ENCODE measurements at regions not wholly inside any gene's neighbourhood (a gene's known extent, or its start where the extent isn't known, plus 50 kb on each side); places are given as distances from the start of the nearest gene placed in this dataset.

DNA sequence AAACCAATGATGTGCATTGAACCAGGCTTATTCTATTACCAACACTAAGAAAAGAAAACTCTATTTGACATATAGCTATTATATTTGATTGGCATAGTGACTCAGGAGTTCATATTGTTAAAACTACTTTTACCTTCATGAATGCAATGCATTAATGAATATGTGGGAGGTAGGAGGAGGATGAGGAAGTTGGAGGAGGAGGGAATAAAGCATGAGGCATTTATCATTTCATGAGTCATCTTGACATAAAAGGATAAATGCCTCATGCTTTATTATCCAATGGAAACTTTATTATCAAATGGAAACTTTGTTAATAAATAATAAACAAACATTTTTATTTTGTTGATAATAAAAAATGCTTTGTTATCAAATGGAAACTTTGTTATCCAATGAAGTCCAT is 116.5 kb downstream of the SPRY2 start:
- no peak for TF ChIP-seq KAT2A (conservative IDR thresholded peaks at IDR 0.05; ENCODE audit: control insufficient read depth, low read depth, low read length)
- TF ChIP-seq, protein P1, sequence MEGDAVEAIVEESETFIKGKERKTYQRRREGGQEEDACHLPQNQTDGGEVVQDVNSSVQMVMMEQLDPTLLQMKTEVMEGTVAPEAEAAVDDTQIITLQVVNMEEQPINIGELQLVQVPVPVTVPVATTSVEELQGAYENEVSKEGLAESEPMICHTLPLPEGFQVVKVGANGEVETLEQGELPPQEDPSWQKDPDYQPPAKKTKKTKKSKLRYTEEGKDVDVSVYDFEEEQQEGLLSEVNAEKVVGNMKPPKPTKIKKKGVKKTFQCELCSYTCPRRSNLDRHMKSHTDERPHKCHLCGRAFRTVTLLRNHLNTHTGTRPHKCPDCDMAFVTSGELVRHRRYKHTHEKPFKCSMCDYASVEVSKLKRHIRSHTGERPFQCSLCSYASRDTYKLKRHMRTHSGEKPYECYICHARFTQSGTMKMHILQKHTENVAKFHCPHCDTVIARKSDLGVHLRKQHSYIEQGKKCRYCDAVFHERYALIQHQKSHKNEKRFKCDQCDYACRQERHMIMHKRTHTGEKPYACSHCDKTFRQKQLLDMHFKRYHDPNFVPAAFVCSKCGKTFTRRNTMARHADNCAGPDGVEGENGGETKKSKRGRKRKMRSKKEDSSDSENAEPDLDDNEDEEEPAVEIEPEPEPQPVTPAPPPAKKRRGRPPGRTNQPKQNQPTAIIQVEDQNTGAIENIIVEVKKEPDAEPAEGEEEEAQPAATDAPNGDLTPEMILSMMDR (IDR thresholded peaks at IDR 0.05 in 2 of 3, conservative IDR thresholded peaks at IDR 0.05 in 1 of 3; ENCODE audit: control insufficient read depth in 2 of 3, extremely low read depth in 1 of 3, insufficient read depth in 1 of 3, low read depth in 3 of 3, low read length in 3 of 3), result no peak
- TF ChIP-seq, protein P2, sequence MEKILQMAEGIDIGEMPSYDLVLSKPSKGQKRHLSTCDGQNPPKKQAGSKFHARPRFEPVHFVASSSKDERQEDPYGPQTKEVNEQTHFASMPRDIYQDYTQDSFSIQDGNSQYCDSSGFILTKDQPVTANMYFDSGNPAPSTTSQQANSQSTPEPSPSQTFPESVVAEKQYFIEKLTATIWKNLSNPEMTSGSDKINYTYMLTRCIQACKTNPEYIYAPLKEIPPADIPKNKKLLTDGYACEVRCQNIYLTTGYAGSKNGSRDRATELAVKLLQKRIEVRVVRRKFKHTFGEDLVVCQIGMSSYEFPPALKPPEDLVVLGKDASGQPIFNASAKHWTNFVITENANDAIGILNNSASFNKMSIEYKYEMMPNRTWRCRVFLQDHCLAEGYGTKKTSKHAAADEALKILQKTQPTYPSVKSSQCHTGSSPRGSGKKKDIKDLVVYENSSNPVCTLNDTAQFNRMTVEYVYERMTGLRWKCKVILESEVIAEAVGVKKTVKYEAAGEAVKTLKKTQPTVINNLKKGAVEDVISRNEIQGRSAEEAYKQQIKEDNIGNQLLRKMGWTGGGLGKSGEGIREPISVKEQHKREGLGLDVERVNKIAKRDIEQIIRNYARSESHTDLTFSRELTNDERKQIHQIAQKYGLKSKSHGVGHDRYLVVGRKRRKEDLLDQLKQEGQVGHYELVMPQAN (conservative IDR thresholded peaks at IDR 0.05), result no peak
- no peak for TF ChIP-seq HDAC6 (IDR thresholded peaks at IDR 0.05; ENCODE audit: unreplicated experiment)
- TF ChIP-seq GABPA (IDR thresholded peaks at IDR 0.05; ENCODE audit: low read depth), result no peak
- no peak for TF ChIP-seq POLR2A (IDR thresholded peaks at IDR 0.05; ENCODE audit: low read depth, low read length)
- TF ChIP-seq MYC (IDR thresholded peaks at IDR 0.05; ENCODE audit: insufficient read depth, insufficient read length, insufficient replicate concordance, low read length, severe bottlenecking), result no peak
- no peak for TF ChIP-seq MTA3 (IDR thresholded peaks at IDR 0.05; ENCODE audit: borderline replicate concordance, low read length)

Measured in GM12878 (cell line).